Retina (tissue), 1 donor: ENCODE measurements at regions not wholly inside any gene's neighbourhood (a gene's known extent, or its start where the extent isn't known, plus 50 kb on each side); places are given as distances from the start of the nearest gene placed in this dataset.

Experiments
- DNase-seq: peaks from one replicate; pipeline ENCODE4 v3.0.0-alpha.2; 2016

- peak; percentile 54 for DNase-seq
Measured at GRCh38 chr6:22821664-22822320, 252.4 kb downstream of the HDGFL1 start.

GRCh38 chr6:22825210-22825609 is 255.8 kb downstream of the HDGFL1 start:
- no peak for DNase-seq

- no peak for DNase-seq
Measured at GRCh38 chr6:22826961-22827360, 257.6 kb downstream of the HDGFL1 start.

- DNase-seq, result no peak
Measured at GRCh38 chr6:22827760-22828159, 258.4 kb downstream of the HDGFL1 start.

GRCh38 chr6:22828179-22829062 is 259.1 kb downstream of the HDGFL1 start:
- peak; percentile 67 for DNase-seq

GRCh38 chr6:22829070-22829469 is 259.7 kb downstream of the HDGFL1 start:
- DNase-seq, result no peak

GRCh38 chr6:22830463-22830862 is 261.1 kb downstream of the HDGFL1 start:
- no peak for DNase-seq

- DNase-seq, result no peak
Measured at GRCh38 chr6:22833191-22833590, 263.8 kb downstream of the HDGFL1 start.

GRCh38 chr6:22838345-22838744 is 269.0 kb downstream of the HDGFL1 start:
- DNase-seq, result no peak

- no peak for DNase-seq
Measured at GRCh38 chr6:22845467-22845866, 276.1 kb downstream of the HDGFL1 start.

- DNase-seq, result peak; percentile 7
Measured at GRCh38 chr6:22848121-22848520, 278.8 kb downstream of the HDGFL1 start.

- no peak for DNase-seq
Measured at GRCh38 chr6:22849921-22850320, 280.6 kb downstream of the HDGFL1 start.

GRCh38 chr6:22852101-22852500 is 282.7 kb downstream of the HDGFL1 start:
- DNase-seq, result no peak

- no peak for DNase-seq
Measured at GRCh38 chr6:22873513-22874136, 304.3 kb downstream of the HDGFL1 start.

- no peak for DNase-seq
Measured at GRCh38 chr6:22875845-22876244, 306.5 kb downstream of the HDGFL1 start.

GRCh38 chr6:22878324-22878701 is 308.9 kb downstream of the HDGFL1 start:
- DNase-seq, result no peak

- DNase-seq, result no peak
Measured at GRCh38 chr6:22878706-22879105, 309.3 kb downstream of the HDGFL1 start.

GRCh38 chr6:22880686-22881433 is 311.5 kb downstream of the HDGFL1 start:
- DNase-seq, result no peak

GRCh38 chr6:22882581-22882980 is 313.2 kb downstream of the HDGFL1 start:
- DNase-seq, result no peak

- no peak for DNase-seq
Measured at GRCh38 chr6:22883061-22883717, 313.8 kb downstream of the HDGFL1 start.

- DNase-seq, result no peak
Measured at GRCh38 chr6:22884456-22884855, 315.1 kb downstream of the HDGFL1 start.
